HG03039 (cell line): ENCODE measurements at regions not wholly inside any gene's neighbourhood (a gene's known extent, or its start where the extent isn't known, plus 50 kb on each side); places are given as distances from the start of the nearest gene placed in this dataset.

ENCODE experiments used
- ATAC-seq: cut with Tn5 transposase; IDR thresholded peaks from one replicate; pipeline ENCODE4 v1.9.1; 2021; ENCODE audit warnings: mild to moderate bottlenecking, moderate library complexity; ENCODE audit not compliant: unreplicated experiment

DNA sequence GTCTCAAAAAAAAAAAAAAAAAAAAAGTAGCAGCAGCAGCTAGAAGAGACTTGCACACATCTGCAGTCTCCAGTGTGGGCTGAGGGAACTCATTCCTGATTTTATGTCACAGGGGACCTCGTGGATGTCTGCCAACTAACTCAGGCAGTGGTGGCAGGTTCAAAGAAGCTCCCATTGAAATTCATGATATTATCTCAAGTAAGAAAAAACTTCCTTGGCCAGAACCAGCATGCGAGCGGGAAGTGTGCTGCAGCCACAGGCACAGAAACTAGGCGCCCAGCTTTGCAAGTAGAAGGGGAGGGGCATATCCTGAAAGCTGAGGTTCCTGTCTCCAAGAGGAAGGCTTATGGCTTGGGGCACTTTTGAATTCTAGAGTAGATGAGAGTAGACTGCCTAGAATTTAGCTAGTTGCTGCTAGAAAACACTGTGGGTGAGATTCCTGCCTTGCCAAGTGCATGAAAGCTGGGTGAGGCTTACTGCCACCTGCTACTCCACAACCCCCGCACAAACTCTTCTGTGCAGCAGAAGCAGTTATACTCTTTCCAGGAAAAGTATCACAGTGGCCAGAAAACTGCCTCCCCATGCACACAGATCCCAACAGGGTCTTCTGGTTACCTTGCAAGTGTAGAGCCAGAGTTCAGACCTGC is 603.8 kb upstream of the CA10 start:
- no peak for ATAC-seq

DNA sequence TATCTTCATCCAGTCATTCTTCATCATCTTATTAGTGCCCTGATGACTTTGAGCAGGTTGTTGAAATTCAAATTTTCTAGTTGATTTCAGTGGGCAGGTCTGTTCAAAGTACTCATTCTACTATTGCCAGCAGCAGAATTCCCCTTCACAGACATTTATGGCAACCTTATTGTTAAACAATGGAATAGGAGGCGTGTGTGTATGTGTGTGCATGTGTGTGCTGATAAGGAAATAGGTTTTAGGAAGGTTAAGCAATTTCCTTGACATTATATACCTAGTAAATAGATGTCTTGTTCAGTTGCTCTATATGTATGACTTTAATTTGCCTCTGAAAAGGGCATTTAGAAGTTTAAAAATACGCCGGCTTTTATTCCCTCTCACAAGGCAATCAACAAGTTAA is 601.4 kb upstream of the CA10 start:
- no peak for ATAC-seq

DNA sequence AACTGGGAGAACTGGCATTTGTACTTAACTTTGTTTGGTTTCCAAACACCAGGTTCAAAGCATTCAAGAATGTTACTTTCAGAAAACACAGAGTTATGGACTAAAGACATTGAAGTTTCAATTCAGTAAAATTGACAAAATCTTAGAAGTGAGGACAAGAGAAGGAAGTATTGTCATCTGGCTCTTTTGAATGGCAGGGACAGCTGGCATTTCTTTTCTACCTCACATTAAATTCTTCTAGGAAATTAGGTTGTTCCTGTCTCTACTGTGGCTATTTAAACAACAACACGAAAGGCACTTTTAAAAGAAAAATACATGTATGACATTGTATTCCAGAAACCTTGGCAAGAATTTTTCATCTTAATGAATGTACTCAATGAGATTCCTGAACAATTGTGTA is 600.0 kb upstream of the CA10 start:
- ATAC-seq: no peak

DNA sequence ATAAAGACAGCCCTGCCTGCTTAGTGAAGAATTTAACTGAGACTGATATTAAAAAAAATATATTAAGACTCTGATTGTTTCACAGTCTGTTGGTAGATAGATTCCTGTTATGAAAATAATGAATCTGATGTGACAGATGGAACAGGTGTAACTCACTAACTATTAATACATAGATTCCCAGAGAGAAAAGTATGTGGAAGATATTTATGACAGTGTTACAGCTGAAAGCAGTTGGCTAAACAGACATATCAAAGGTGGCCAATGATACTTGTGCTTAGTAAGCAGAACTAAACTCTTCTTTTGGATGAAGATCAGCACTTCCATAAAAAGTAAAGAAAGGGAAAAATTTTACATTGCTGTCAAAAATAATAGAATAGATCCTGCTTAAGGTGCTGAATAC is 598.2 kb upstream of the CA10 start:
- no peak for ATAC-seq

DNA sequence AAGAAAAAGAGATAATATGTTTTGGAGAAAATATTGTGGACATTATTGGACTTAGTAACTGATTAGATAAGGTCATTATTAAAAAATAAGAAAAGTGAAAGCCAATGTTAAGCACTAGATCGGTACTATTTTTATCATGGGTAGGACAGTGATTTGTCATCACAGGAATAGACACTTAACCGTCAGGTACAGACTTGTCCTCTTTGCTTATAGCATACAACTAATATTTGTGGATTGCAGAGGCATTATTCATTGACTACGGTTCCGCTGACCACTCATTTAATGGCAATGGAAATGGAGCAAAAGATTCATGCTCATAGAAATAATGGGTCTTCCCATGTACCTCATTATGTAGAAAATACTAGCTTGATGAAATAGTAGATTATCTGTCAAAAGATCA is 596.3 kb upstream of the CA10 start:
- ATAC-seq: no peak

DNA sequence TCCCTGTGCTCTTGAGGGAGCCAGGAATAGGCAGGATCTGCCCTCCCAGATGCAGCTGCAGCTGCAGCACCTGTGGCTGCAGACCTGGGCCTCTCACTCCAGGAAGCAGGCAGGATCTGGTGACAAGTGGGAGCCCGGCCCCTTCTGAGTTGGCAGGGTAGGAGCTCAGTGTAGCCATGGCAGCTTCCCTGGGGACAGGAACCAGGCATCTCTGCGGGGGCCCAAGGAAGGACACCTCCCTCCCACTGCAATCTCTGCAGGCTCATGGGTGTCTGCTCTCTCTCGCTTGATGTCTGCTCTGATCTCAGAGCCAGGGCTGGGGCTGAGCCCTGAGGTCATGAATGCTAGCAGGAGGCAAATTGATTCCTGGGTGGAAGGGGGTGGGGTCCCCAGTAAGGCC is 592.5 kb upstream of the CA10 start:
- ATAC-seq: no peak

DNA sequence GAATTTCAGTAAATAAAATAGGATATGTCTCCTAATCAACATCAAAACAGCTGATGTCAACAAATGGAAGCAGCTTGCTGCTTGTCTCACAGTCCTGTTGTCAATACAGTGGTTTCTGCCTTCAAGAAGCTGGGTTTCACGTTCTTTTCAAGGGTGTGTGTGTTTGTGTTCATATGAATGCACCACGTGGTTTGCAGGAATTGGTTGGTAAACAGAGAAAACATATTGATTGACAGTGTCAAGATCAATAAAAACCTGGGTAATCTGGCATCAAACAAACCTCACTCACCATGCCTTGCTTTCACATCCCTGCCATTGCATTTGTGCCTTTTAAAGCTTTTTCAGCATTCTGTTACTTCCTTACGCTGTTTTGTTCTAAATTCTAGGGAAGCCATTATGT is 585.7 kb upstream of the CA10 start:
- no peak for ATAC-seq

DNA sequence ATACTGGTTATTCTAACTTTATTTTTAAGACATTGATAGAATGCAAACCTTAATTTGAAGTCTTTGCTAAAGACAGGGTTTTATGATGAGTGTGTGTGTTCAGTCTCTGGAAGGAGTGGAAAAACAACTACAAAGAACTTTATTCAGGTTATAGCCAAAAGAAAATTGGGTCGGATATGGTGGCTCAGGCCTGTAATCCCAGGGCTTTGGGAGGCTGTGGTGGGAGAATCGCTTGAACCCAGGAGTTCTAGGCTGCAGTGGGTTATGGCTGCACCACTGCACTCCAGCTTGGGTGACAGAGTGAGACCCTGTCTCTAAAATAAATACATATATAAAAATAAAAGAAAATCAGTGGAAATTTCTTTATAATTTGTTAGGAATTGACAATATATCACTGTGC is 581.5 kb upstream of the CA10 start:
- no peak for ATAC-seq

DNA sequence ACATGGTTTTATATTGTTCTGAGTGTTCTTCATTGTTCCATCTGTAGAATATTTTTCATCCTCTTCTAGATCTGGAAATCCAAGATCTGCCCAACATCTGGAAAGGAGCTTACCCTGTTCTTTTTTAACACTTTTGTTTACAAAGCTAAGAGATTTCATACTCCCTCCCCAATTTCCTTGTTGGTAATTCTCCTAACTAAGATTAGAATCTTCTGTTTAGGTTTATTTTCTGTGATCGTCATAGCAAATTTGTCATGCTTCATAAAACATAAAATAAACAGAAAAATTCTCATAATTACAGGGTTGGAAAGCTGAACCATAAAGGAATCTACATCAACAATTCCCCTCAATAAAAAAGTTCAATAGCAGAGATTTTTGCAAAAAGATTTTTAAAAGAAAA is 580.3 kb upstream of the CA10 start:
- ATAC-seq: no peak

DNA sequence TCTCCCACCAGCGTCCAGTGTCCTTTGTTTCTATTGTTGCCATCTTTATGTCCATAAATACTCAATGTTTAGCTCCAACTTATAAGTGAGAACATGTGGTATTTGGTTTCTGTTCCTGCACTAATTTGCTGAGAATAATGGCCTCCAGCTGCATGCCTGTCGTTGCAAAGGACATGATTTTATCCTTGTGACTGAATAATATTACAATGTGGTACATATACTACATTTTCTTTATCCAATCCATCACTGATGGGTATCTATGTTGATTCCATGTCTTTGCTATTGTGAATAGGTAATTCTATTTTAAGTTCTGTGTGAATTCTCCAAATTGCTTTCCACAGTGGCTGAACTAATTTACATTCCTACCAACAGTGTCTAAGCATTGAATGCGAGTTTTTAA is 578.6 kb upstream of the CA10 start:
- ATAC-seq: no peak

DNA sequence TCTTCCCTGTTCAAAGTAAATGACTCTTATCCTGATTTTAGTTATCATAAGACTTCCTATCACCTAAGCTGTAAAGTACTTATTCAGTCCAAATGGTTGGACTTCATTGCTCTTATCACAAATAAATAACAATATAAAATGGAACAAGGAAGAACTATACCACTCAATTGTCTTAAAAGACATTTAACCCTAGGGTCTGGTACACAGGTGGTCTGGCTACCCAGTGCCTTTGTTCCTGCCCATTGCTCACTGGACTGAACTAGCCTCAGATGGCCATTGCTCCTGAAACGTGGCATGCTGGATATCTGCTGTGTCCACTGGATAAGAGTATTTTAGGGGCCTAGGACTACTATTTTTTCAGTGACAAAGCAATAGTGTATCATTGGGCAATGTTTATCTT is 574.3 kb upstream of the CA10 start:
- ATAC-seq: no peak

DNA sequence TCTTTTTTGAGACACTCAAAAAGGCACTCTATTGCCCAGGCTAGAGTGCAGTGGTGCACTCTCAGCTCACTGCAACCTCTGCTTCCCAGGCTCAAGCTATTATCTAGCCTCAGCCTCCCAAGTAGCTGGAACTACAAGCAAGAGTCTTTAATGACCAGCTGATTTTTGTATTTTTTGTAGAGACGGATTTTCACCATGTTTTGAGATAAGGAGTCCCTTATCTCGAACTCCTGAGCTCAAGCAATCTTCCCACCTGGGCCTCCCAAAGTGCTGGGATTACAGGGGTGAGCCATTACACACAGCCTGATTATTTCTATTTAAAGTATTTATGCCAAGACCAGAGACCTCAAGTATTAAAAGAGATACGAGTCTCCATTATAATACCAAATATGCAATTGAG is 566.1 kb upstream of the CA10 start:
- no peak for ATAC-seq

DNA sequence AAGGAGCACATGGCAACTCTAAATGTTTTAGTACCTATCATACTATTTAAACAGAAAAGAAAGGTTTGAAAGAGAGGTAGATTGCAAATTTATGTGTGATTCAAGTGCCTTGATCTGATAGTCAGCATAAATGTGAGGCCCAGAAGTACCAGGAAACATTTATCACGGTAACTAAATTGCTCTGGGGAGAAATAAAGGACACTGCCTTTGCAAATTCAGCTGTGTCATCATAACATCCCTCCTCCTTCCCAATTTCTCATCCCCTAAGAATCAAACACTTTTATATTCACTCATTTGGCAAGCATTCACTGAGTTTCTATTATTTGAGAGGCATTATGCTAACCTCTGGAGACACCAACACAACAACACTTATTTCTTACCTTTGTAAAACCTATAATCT is 563.4 kb upstream of the CA10 start:
- no peak for ATAC-seq

DNA sequence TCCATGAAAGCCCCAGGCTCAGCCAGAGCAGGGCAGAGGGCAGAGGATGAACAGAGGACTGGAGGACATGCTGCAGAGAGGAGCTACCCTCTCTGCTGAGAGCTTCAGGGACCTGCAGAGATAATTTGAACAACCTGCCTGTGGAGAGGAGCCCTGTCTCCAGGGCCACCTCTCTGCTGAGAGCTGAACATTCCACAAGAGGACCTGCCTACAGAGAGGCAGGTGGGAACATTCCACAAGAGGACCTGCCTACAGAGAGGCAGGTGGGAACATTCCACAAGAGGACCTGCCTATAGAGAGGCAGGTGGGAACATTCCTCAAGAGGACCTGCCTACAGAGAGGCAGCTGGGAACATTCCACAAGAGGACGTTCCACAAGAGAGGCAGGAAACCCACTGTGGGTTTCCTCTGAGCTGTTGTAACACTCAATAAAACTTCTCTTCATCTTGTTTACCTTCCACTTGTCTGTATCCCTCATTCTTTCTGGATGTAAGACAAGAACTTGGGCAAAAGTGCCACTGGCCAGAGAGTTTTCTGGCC is 551.9 kb upstream of the CA10 start:
- ATAC-seq: no peak

DNA sequence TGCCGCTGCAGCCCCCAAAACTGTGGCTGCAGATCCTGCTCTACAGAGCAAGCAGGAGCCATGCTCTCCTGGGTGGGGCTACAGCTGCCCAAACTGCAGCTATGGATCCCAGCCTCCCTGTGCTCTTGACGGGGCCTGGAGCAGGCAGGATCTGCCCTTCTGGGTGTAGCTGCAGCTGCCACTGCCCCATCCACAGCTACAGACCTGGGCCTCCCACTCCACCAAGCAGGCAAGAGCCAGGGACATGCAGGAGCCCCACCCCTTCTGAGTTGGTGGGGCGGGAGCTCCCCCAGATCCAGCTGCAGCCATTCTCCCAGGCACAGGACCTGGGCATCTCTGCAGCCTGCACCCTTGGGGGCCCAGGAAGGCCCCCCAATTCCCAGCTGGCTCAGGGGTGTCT is 551.2 kb upstream of the CA10 start:
- no peak for ATAC-seq

DNA sequence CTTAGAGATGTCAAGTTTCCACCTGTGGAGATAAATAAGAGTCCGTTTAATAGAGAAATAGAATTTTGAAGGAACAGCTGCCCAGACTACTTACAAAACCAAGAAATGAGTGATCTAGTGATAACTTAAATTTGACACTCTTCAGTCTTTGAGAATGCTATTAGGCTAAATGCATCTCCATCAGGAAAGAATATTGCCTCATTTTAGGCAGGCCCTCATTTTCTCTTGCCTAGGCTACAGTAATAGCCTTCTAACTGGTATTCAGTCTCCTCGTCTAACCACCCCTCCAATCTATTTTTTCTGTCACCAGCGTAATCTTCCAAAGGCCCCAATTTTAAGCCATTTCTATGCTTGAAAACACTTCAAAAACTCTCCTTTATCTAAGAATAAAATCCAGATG is 537.8 kb upstream of the CA10 start:
- ATAC-seq: no peak

DNA sequence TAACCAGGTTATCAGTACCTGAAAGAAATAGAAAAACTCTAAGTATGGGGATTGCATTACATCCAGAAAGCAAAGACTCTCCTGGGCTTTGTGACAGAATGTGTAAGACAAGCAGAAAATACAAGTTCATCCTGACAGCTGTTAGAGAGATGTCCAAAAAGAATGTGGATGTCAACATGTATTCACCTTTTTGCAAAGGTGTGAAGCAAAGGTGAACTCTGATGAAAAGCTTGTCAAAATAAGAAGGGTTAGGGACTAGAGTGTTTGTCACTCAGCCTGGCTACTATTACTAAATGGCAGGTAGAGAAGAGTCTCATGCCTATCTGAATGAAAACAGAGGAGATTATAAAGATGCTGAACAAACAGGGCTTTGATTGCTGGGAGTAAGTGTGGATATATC is 527.6 kb upstream of the CA10 start:
- ATAC-seq: no peak

DNA sequence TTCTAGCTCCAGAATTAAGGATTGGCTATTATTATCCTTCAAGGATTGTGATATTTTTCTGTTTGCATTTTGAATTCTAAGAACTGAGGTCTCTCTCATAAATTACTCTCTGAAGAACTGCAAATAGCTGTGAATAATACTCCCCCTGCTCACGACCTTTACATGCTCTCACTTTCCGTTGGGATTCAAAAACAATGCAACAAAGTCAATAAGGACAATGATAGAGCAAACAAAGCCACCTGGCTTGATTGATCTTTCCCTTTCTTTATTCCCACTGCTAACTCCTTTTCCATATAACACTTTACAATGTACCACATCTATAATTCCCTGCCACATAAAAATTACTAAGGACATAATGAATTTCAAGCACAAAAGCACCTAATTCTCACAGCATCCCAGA is 523.0 kb upstream of the CA10 start:
- no peak for ATAC-seq

DNA sequence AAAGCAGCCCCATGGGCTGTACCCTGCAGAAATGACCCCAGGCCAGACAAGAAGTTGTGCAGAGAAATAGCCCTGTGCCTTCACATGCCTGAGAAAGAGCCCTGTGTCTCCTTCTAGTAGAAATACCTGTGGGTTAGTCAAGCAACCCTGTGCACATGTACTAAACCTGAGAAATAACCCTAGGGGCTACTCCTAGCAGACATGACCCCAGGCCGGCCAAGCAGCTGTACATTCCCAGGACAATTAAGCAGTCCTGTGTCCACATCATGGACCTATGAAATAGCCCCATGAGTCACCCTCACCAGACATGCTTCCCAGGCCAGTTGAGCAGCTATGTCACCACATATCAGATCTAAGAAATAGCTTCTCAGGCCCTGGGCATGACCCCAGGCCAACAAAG is 519.7 kb upstream of the CA10 start:
- ATAC-seq: no peak

DNA sequence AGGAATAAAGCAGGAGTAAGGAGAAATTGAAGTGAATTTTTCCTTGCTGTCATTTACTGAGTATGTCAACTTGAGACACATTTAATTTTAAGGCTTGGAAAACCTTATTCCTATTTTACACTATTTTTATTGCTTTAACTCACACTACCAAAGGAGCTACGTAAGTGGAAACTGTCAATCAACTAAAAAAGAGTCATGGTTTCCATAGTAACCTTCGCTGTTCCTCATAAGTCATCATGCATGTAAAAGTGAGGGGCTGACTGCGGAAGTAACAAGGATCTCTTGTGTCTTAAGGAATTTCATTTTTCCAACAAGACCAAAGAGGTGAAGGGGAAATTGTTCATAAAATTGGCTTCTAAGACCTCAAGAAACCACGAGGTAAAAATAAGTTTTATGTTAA is 516.2 kb upstream of the CA10 start:
- ATAC-seq: no peak

DNA sequence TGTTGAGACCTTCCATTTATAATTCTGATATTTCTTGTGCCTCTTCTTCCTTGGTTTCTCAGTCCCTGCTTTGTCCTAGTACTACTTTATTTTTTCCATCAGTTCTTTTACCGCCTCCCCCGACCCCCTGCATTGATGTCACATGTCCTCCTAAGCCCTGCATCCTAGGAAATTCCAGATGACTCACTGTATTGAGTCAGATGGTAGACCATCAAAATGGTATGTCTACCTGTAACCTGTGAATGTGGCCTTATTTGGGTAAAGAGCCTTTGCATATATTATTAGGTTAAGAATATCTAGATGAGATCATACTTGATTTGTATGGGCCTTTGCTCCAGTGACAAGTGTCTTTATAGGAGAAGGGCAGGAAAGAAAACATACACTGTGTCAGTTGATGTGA is 515.3 kb upstream of the CA10 start:
- ATAC-seq: no peak

DNA sequence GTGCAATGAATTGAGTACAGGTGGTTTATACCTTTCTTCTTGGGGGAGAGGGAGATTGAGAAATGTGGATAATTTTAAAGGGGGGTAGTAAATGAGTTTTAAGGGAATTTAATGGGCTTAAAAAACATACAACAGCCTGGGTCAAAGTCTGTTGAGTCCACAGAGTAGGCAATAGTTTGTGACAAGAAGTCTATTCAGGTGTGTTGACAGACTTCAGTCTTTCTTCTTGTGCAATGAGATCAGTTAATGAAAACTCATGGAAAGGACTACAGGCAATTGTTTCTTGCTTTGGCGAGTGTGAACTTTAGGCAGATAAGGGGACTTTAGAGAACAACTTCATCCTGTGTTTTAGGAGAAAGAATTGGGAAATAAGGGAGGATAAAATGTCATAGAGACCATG is 507.8 kb upstream of the CA10 start:
- ATAC-seq: no peak

DNA sequence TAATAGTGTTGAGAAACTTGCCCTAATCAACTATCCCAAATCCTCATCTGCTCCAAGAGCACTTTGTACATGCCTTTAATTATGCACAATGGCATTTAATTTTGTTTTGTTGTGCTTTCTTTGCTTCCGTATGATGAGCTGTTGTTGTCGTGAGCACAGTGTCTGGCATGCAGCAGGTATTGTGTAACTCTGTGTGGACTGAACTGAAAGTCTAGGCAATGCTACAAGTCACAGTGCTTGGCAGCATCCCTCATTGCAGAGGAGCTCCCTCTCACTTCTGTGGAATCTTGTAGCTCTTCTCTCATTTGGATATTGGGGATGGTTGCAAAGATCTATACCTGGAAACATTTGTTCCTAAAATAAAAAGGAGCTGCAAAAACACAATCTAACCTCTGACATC is 502.2 kb upstream of the CA10 start:
- ATAC-seq: no peak
